ENCODE measurements at regions not wholly inside any gene's neighbourhood (a gene's known extent, or its start where the extent isn't known, plus 50 kb on each side); places are given as distances from the start of the nearest gene placed in this dataset.

DNA sequence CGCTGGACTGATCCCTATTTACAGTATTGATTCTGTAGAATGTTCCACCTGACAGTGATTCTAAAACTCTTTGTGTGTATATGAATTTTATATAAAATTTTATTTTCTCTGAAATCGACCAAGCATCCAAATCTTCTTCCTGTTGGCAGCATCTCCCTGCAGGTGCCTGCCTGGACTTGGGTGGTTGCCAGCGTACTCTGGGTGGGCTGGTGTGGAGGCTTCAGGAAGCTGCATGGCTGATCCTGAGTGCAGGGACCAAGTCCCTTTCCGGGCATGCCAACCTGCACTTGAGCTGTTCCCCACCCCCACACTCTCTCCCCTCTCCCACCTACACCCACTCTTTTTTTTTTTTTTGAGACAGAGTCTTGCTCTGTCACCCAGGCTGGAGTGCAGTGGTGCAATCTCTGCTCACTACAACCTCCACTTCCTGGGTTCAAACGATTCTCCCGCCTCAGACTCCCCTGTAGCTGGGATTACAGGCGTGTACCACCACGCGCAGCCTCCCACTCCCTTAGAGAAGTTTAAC, 53.2 kb upstream of the ALKAL2 start:
- CTCF ChIA-PET: no interaction called here
- POLR2A ChIA-PET: no interaction called here
- H3K4me3 ChIP-seq (ENCODE audit: low read depth, low read length): no peak overlapping the region
- no peak for TF ChIP-seq CTCF (IDR thresholded peaks at IDR 0.05; ENCODE audit: insufficient read depth, low read length, missing control alignments)
- DNase-seq (ENCODE audit: low read depth, low spot score): no peak
